GM19463 (cell line): ENCODE measurements at regions not wholly inside any gene's neighbourhood (a gene's known extent, or its start where the extent isn't known, plus 50 kb on each side); places are given as distances from the start of the nearest gene placed in this dataset.
"Not testable (repeated sequence)": the region's sequence is repeated elsewhere in the genome, so short reads cannot be mapped to it uniquely, and the experiment has no call there.

Experiments used
- ATAC-seq: cut with Tn5 transposase; IDR thresholded peaks from one replicate; pipeline ENCODE4 v1.9.1; 2021; ENCODE audit warnings: mild to moderate bottlenecking, moderate library complexity; ENCODE audit not compliant: unreplicated experiment

- no peak for ATAC-seq
Observed at GRCh38 chr1:192862271-192862670, 53.4 kb downstream of the RGS2 start.

GRCh38 chr1:192866241-192866868 lies 57.5 kb downstream of the RGS2 start:
- no peak for ATAC-seq

- ATAC-seq = no peak
Observed at GRCh38 chr1:192867180-192867579, 58.3 kb downstream of the RGS2 start.

GRCh38 chr1:192869308-192869940 lies 60.6 kb downstream of the RGS2 start:
- ATAC-seq = no peak

GRCh38 chr1:192872010-192872409 lies 63.2 kb downstream of the RGS2 start:
- ATAC-seq = no peak

- no peak for ATAC-seq
Observed at GRCh38 chr1:192873836-192874235, 65.0 kb downstream of the RGS2 start.

GRCh38 chr1:192876633-192877032 lies 67.8 kb downstream of the RGS2 start:
- ATAC-seq = no peak

GRCh38 chr1:192877283-192877886 lies 68.5 kb downstream of the RGS2 start:
- ATAC-seq = peak; percentile 85

GRCh38 chr1:192878249-192878648 lies 69.4 kb downstream of the RGS2 start:
- ATAC-seq = no peak

- peak; percentile 44 for ATAC-seq
Observed at GRCh38 chr1:192879406-192879805, 70.6 kb downstream of the RGS2 start.

GRCh38 chr1:192880231-192880630 lies 71.4 kb downstream of the RGS2 start:
- no peak for ATAC-seq

- ATAC-seq = no peak
Observed at GRCh38 chr1:192884241-192884640, 75.4 kb downstream of the RGS2 start.

- ATAC-seq = not testable (repeated sequence)
Observed at GRCh38 chr1:192885387-192885786, 76.5 kb downstream of the RGS2 start.

GRCh38 chr1:192887426-192887825 lies 78.6 kb downstream of the RGS2 start:
- ATAC-seq = no peak

- ATAC-seq = no peak
Observed at GRCh38 chr1:192888574-192888973, 79.7 kb downstream of the RGS2 start.

GRCh38 chr1:192889082-192889481 lies 80.2 kb downstream of the RGS2 start:
- no peak for ATAC-seq

- ATAC-seq = no peak
Observed at GRCh38 chr1:192890134-192890533, 81.3 kb downstream of the RGS2 start.

- no peak for ATAC-seq
Observed at GRCh38 chr1:192892934-192893333, 84.1 kb downstream of the RGS2 start.

GRCh38 chr1:192895487-192895886 lies 86.6 kb downstream of the RGS2 start:
- ATAC-seq = not testable (repeated sequence)

- no peak for ATAC-seq
Observed at GRCh38 chr1:192896376-192896775, 87.5 kb downstream of the RGS2 start.

- ATAC-seq = no peak
Observed at GRCh38 chr1:192901500-192901899, 92.7 kb downstream of the RGS2 start.

- no peak for ATAC-seq
Observed at GRCh38 chr1:192903142-192903541, 94.3 kb downstream of the RGS2 start.
